Activated CD8-positive, alpha-beta memory T cell treated with anti-CD3 and anti-CD28 coated beads, Interleukin-2, amount 50 U/mL, for 24 hours (primary cell): ENCODE measurements at regions not wholly inside any gene's neighbourhood (a gene's known extent, or its start where the extent isn't known, plus 50 kb on each side); places are given as distances from the start of the nearest gene placed in this dataset.
"Not testable (repeated sequence)": the region's sequence is repeated elsewhere in the genome, so short reads cannot be mapped to it uniquely, and the experiment has no call there.

Experiments
- DNase-seq: peaks from one replicate; pipeline ENCODE4 v3.0.0-alpha.2; 2020; ENCODE audit errors: extremely low read depth

- DNase-seq = no peak
Observed at GRCh38 chr17:77526259-77526711, 385.5 kb downstream of the SEC14L1 start.

- DNase-seq = no peak
Observed at GRCh38 chr17:77526728-77527350, 386.1 kb downstream of the SEC14L1 start.

DNA sequence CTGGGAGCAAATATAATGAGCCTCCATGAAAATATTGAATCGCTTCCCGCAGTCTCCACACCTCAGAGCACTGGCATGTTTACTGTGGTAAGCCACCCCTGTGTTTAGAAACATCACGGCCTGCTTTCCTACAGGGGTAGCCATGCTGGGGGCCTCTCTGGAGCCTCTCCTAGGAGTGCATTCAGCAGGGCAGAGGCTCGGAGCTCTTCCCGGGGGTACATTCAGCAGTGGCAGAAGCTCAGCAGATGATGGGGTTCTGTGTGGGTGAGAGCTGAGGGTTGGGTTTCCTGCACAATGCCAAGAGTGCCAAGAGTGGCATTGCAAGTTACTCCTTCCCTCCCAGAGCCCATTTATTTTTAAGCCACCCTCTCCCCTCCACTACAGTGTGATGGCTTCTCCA lies 386.6 kb downstream of the SEC14L1 start:
- DNase-seq = no peak

DNA sequence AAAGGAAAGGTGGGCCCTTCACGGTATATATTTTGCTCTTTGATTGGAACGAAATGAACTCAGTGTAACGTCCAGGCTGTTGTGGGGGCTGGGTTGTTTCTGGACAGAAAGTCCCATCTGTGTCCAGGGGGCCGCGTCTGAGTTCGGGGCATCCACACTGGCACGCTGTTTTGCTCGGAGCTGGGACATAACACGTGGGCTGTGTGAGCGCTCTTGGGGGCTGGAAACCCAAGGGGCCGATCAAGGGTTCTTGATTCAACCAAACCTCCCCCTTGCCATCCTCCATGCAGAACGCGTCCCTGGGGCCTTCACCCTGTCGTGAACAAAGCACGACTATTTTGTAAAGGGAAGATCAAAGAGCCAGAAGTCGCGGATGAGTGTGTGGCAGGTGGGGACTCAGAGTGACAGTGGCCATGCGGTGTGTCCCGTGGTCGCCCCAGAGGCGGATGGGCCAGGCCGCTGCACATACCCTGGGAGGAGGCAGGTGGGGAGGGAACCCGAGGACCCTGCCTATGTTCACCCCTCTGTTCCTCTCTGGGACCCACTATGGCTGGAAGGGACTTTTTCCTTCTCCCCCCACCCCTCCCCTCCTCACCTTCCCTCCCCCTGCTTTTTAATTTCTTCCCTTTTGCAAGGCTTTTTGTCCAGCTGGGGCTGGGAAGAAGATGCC lies 387.2 kb downstream of the SEC14L1 start:
- no peak for DNase-seq

- DNase-seq = no peak
Observed at GRCh38 chr17:77528516-77529327, 388.0 kb downstream of the SEC14L1 start.

- no peak for DNase-seq
Observed at GRCh38 chr17:77529328-77529650, 388.5 kb downstream of the SEC14L1 start.

- no peak for DNase-seq
Observed at GRCh38 chr17:77530591-77530990, 389.8 kb downstream of the SEC14L1 start.

- DNase-seq = no peak
Observed at GRCh38 chr17:77531002-77531401, 390.2 kb downstream of the SEC14L1 start.

DNA sequence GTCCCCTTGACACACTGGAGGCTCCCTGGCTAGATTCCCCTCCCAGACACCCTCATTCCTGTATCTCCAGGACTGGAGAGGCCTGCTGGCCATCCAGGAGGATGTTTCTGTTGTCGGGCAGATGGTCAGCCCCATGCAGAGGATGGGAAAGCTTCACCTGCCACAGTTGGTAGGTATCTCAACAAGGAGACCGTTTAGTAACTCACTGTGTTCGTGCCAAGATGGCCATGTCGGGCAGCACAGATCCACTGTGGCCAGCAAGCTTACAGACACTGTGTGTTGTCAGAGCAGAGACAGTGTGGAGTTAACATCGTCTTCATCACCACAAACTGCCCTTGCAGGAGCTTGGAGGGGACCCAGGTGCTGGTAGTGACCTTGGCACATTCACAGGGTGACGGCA lies 390.9 kb downstream of the SEC14L1 start:
- DNase-seq = no peak

GRCh38 chr17:77533697-77534096 lies 392.9 kb downstream of the SEC14L1 start:
- not testable (repeated sequence) for DNase-seq

DNA sequence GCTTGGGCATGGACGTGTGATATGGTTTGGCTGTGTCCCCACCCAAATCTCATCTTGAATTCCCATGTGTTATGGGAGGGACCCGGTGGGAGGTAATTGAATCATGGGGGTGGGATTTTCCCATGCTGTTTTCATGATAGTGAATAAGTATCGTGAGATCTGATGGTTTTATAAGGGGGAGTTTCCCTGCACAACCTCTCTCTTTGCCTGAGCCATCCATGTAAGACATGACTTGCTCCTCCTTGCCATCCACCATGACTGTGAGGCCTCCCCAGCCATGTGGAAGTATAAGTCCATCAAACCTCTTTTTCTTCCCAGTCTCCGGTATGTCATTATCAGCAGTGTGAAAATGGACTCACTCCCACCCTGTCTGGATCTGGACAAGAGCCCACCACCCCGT lies 393.4 kb downstream of the SEC14L1 start:
- DNase-seq = no peak

DNA sequence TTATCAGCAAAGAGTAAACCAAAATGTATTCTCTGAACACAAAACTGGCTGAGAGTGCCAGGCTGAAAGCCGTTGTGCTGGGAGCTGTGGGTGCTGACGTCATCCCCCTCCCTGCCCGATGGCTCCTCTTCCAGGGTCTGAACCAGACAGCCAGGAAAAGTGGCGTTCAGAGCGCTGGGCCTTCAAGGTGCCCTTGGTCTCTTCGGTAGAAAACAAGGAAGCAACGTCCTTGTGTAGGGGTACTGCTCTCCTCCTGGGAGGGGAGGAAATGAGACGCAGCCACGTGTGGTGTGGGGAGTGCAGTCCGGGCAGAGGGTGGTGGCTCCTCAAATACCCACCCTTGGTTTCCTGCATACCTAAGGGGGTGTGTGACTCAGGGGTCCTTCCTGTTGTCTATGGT lies 394.7 kb downstream of the SEC14L1 start:
- no peak for DNase-seq

DNA sequence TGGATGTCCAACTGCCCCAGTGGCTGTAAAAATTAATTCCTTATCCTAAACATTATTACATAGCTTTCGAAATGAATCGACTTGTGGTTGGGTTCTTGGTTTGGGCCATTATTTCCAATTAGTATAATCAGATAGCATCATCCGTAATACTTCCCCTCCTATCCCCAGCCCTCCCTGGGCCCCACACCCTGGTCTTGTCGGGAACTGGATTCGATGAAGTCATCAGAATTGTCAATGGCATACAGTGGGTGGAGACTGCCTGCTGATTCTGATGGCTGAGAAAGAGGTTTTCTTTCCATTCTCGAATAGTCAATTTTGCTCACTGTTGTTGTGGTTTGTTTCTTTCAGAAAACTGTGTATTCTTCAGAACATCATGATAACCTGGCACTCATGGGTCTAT lies 395.1 kb downstream of the SEC14L1 start:
- DNase-seq = no peak

DNA sequence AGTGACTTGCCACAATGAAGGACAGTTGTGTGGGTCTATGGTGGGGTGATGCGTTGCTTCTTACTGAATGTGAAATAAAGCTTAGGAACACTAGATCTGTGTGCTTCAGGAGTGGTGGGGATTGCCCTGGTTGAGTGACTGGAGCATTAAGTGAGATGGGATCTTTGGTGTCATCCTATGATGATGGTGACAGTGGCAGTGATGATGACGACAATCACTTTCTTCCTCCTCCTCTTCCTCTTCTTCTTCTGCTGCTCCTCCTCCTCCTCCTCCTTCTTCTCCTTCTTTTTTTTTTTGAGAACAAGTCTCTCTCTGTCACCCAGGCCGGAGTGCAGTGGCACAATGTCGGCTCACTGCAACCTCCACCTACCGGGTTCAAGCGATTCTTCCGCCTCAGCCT lies 396.8 kb downstream of the SEC14L1 start:
- DNase-seq = no peak

- DNase-seq = no peak
Observed at GRCh38 chr17:77540531-77540930, 399.8 kb downstream of the SEC14L1 start.

DNA sequence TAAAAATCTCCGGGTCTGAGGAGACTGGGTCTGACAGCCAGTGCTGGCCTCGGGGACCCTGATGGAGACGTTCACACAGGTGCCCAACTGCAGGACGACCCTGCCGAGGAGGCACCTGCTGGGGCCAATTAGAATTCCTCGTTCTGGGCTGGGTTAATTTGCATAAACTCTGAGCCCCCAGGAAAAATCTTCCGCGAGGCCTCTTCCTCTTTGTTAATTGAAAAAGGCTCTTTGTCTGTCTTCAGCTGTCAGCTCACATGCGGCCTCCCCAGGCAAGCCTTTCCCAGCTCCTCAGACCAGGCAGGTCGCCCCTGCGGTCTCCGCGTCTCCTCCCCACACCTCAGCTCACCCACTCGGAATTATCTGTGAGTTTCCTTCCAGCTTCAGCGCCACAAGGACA lies 400.2 kb downstream of the SEC14L1 start:
- DNase-seq = no peak

GRCh38 chr17:77542011-77542410 lies 401.2 kb downstream of the SEC14L1 start:
- no peak for DNase-seq

DNA sequence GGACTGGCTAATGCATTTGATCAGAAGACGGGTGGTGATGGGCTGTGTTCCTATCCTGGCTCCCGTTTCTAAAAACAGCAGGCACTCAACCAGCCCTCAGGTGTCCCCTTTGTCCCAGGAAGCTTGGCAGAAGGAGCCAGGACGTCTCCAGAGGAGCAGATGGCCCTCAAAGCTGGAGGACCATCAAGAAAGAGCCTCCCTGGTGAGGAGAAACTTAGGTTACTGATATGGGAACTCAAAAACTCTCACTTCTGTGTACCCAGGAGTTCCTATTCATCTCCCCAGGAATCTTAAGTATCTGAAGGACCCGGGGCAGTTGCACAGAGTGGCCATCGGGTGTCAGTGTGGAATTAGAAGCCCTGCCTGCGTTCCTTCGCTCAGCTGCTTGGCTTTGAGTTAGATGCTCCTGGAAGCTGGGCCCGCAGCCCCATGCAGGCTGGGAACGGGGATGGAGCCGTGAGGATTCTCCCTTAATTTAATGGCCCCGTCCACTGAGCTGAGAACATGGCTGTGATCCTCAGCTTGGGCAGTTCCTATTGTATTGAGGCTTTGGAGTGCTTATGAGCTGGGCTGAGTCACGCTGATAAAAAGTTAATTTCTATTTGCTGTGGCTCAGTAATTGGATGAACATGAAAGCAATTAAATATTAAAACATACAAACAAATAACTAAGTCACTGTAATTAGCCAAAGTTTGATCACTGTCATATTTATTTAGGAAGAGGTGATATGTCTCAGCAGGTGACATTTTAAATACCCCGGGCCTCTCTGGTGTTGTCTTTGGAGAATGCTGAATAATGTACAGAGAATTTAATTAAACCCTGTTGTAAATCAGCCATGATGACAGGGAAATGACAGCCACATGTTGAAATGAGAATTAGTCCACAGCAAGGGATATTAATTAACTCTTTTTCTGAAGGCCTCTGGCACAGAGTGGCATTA lies 402.1 kb downstream of the SEC14L1 start:
- DNase-seq = peak; percentile 19

DNA sequence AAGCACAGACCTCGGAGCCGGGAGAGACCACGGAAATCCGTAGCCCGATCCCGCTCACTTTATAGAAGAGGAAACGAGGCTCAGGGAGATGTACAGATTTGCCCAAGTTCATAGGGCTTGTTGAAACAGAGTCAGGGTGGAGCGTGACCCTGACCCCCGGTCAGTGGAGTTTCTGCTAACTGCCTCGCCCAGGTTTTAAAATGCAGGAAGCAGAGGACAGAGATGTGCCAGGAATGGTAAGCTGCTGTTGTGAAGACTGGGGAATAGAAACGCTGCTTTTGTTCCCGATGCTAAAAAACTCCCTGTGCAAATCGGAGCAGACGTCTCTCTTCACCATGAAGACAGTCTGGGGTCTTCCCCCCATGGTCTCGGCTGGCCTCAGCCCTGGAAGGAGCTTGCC lies 403.0 kb downstream of the SEC14L1 start:
- DNase-seq = no peak

- no peak for DNase-seq
Observed at GRCh38 chr17:77544347-77545110, 403.8 kb downstream of the SEC14L1 start.

DNA sequence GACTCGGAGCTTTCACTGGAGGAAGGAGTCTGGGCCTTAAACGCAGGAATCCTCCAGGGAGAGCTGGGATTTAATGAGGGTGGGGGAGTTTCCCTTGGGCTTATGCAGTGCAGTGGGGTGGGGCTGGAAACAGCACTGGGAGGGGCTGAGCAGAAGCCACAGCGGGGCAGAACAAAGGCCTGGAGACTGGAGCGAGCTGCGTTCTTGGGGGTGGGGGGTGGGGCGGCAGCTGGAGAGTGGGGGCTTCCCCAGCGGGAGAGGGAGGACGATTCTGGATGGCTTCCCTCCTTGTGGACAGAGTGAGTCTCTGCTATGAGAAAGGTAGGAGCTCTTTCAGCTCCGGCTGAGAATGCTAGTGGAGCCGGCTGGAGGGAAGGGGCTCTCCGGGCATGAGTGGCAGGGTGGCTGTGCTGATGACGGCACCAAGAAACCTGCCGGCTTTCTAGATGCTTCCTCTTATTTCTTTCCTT lies 406.0 kb downstream of the SEC14L1 start:
- no peak for DNase-seq
